Fibroblast of lung (primary cell): ENCODE measurements at regions not wholly inside any gene's neighbourhood (a gene's known extent, or its start where the extent isn't known, plus 50 kb on each side); places are given as distances from the start of the nearest gene placed in this dataset.

ENCODE experiments used
- CTCF ChIP-seq, 2 donors: IDR thresholded peaks in 1 of 2; conservative IDR thresholded peaks in 1 of 2; 1 replicate in 1 of 2; 2 replicates in 1 of 2; pipeline ENCODE4 v1.5.1; 2011 to 2012; ENCODE audit warnings: low read length in 2 of 2, control low read depth in 1 of 2, inconsistent platforms in 1 of 2, low read depth in 1 of 2, mild to moderate bottlenecking in 1 of 2
- EZH2 ChIP-seq: IDR thresholded peaks from 2 replicates; pipeline ENCODE4 v1.5.1; 2012; ENCODE audit warnings: low read length, control low read depth, mild to moderate bottlenecking; ENCODE audit errors: missing control alignments

- TF ChIP-seq EZH2 (no peak), CTCF (conservative IDR thresholded peaks at IDR 0.05 in 1 of 2, IDR thresholded peaks at IDR 0.05 in 1 of 2; ENCODE audit: low read depth in 1 of 2, low read length in 2 of 2) (no peak)
Observed at GRCh38 chr2:12616456-12617156, 100.1 kb upstream of the TRIB2 start.
